T-helper 17 cell (primary cell): ENCODE measurements at regions not wholly inside any gene's neighbourhood (a gene's known extent, or its start where the extent isn't known, plus 50 kb on each side); places are given as distances from the start of the nearest gene placed in this dataset.

Source experiments
- ATAC-seq: fragments of 150-1000 bp; cut with Tn5 transposase; 2 replicates; pipeline ENCODE4 v1.10.0; 2021; ENCODE audit warnings: mild to moderate bottlenecking, moderate library complexity
- DNase-seq, 3 donors: peaks; one replicate each; pipeline versions ENCODE4 v3.0.0 to v3.0.0-alpha.2; 2020 to 2021
- H3K9me3 ChIP-seq: one replicate; pipeline ENCODE4 v1.7.0; 2013; ENCODE audit warnings: low read length, mild to moderate bottlenecking; ENCODE audit not compliant: control insufficient read depth, poor library complexity, severe bottlenecking
- H3K27ac Mint-ChIP-seq: one replicate; pipeline ENCODE4 v1.8.0; 2022; ENCODE audit warnings: mild to moderate bottlenecking, moderate library complexity, mixed read lengths
- H3K27me3 Mint-ChIP-seq: one replicate; pipeline ENCODE4 v1.8.0; 2022; ENCODE audit warnings: mixed read lengths
- H3K36me3 Mint-ChIP-seq: one replicate; pipeline ENCODE4 v1.8.0; 2022; ENCODE audit warnings: low read depth, mixed read lengths
- H3K4me1 Mint-ChIP-seq: one replicate; pipeline ENCODE4 v1.8.0; 2022; ENCODE audit warnings: mild to moderate bottlenecking, mixed read lengths
- H3K4me3 Mint-ChIP-seq: one replicate; pipeline ENCODE4 v1.8.0; 2022; ENCODE audit warnings: mild to moderate bottlenecking, moderate library complexity, mixed read lengths

DNA sequence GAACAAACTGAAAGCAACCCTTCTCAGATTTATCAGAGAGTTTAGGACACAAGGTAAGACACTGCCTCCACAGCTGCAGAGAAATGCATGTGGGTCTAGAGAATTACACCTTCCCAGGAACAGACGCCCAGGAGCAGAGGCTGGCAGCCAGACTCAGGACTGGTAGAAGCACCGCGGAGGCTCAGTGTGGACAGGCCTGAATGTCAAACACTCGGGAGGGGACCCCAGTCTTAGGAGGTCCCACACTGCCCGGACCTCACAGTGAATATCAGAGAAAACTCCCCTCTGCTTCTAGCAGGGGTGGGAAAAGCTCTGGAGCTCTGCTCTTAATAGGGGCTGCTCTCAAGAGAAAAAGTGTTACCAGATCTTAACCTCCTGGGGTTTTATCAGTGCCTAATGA lies 952.7 kb downstream of the BRD1 start:
- no peaks in the 10 kb centered on the region for H3K9me3 ChIP-seq
- H3K27ac Mint-ChIP-seq, result no peak overlapping the region
- no peaks in the 10 kb centered on the region for H3K36me3 Mint-ChIP-seq
- H3K27me3 Mint-ChIP-seq, result peaks cover 17% of the 10 kb centered on the region
- DNase-seq, result no peak
- H3K4me3 Mint-ChIP-seq, result no peak overlapping the region
- H3K4me1 Mint-ChIP-seq, result no peaks in the 10 kb centered on the region
- no peak for ATAC-seq

GRCh38 chr22:48873191-48873520 lies 954.5 kb downstream of the BRD1 start:
- Mint-ChIP-seq H3K4me3 (no peak overlapping the region), H3K36me3 (no peaks in the 10 kb centered on the region), H3K27ac (no peak overlapping the region), H3K27me3 (peaks cover 17% of the 10 kb centered on the region), H3K4me1 (no peaks in the 10 kb centered on the region)
- no peaks in the 10 kb centered on the region for H3K9me3 ChIP-seq
- DNase-seq (no peak), ATAC-seq (no peak)

GRCh38 chr22:48872271-48873190 lies 955.1 kb downstream of the BRD1 start:
- no peaks in the 10 kb centered on the region for H3K36me3 Mint-ChIP-seq
- H3K27ac Mint-ChIP-seq, result no peak overlapping the region
- H3K27me3 Mint-ChIP-seq, result peaks cover 23% of the 10 kb centered on the region
- H3K9me3 ChIP-seq, result no peaks in the 10 kb centered on the region
- no peak for ATAC-seq
- DNase-seq, result no peak
- no peak overlapping the region for H3K4me3 Mint-ChIP-seq
- no peaks in the 10 kb centered on the region for H3K4me1 Mint-ChIP-seq

DNA sequence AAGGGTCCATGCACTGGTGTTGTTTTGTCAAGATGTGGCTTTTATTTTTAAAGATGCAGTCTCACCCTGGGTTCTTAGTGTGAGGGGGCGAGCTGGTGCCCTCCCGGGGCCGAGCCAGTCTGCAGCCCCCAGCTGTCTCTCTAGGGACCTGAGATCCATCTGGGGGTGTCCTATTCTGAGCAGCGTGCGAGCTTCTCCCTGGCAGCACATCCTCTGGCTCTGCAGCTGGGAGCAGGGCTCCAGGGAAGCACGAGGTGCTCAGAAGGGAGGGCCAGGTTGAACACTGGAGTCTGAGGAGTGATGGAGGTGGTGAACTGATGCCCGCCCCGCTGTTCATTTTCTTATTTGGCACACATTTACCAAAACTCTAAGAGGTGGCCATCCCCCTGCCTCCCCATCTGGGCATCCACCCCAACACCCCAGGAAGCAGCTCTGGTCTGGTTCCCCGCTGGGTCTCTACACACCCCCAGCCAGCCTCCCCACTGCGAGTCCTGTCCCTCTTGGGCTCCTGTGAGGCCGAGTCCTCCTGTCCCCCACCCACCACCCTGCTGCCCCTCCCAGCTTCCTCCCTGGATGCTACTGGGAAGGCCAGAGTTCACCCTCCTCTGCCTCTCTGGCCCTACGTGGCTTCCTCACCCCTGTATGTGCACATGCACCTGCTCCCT lies 956.4 kb downstream of the BRD1 start:
- H3K27ac Mint-ChIP-seq, result no peak overlapping the region
- H3K9me3 ChIP-seq, result no peaks in the 10 kb centered on the region
- H3K36me3 Mint-ChIP-seq, result no peaks in the 10 kb centered on the region
- H3K4me3 Mint-ChIP-seq, result no peak overlapping the region
- H3K4me1 Mint-ChIP-seq, result no peaks in the 10 kb centered on the region
- ATAC-seq (no peak), DNase-seq (no peak)
- H3K27me3 Mint-ChIP-seq, result peaks cover 32% of the 10 kb centered on the region

DNA sequence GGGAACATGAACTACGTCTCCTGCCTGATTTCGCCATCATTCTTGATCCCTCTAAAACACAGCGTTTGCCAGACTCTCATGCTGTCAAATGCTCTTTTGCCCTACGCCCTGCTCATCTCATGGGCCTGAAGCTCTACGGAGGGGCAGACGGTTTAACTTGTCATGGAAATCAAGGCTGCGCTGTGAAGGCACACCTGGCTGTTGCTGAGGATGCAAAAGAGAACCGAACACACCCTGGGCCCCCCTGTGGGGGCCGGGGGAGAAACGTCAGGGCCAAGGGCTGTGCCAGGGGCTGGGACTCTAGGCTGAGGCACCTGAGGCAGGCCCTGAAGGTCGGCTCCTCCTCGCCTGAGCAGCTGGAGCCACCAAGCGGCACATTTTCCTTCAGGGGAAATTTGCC lies 957.2 kb downstream of the BRD1 start:
- H3K4me3 Mint-ChIP-seq, result no peak overlapping the region
- DNase-seq (no peak), ATAC-seq (no peak)
- H3K27me3 Mint-ChIP-seq, result peaks cover 32% of the 10 kb centered on the region
- no peaks in the 10 kb centered on the region for H3K9me3 ChIP-seq
- H3K4me1 Mint-ChIP-seq, result no peaks in the 10 kb centered on the region
- H3K27ac Mint-ChIP-seq, result no peak overlapping the region
- H3K36me3 Mint-ChIP-seq, result no peaks in the 10 kb centered on the region

DNA sequence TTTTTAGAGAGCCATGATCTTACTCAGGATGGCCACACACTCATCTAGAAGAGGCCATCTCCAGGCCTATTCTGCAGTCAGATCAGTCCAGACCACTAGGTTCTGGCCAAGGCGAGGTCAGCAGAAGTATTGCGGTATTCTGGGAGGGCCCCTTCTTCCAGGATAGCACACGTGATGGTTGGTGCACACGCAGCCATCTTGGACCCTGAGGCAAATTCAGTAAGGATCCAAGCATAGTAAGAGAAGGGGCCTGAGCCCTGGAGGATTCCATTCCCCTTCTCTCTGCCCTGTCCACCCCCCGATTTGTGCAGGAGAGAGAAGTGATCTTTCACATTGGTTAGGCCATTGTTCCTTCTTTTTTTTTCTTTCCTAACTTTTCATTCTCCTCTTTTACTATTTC lies 957.9 kb downstream of the BRD1 start:
- Mint-ChIP-seq H3K36me3 (no peaks in the 10 kb centered on the region), H3K4me1 (no peaks in the 10 kb centered on the region), H3K27me3 (peaks cover 33% of the 10 kb centered on the region), H3K27ac (no peak overlapping the region), H3K4me3 (no peak overlapping the region)
- DNase-seq, result no peak
- ATAC-seq, result no peak
- no peaks in the 10 kb centered on the region for H3K9me3 ChIP-seq

DNA sequence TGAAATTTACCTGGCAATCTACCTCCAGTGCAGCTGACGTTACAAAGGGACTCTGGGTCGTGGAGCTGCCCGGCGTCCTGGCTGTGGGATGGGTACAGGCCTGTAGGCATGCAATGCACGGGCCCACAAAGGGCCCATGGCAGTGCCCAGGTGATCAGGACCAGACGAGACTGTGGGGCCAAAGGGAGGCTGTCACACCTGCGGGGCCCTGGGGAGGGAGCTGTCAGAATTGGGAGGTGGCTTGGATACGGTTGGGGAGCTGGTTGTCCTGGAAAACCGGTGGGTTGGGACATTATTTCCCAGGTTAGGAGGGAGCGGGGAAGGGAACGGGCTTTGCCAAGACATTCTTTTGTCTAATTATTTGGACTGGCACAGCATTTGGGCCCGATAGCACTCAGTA lies 958.5 kb downstream of the BRD1 start:
- Mint-ChIP-seq H3K27me3 (peaks cover 33% of the 10 kb centered on the region), H3K36me3 (no peaks in the 10 kb centered on the region), H3K27ac (no peak overlapping the region), H3K4me1 (no peaks in the 10 kb centered on the region), H3K4me3 (no peak overlapping the region)
- no peak for ATAC-seq
- H3K9me3 ChIP-seq, result no peaks in the 10 kb centered on the region
- DNase-seq, result no peak

- no peak overlapping the region for H3K27ac Mint-ChIP-seq
- no peaks in the 10 kb centered on the region for H3K36me3 Mint-ChIP-seq
- no peak overlapping the region for H3K4me3 Mint-ChIP-seq
- ATAC-seq (no peak), DNase-seq (no peak)
- H3K27me3 Mint-ChIP-seq, result peaks cover 33% of the 10 kb centered on the region
- no peaks in the 10 kb centered on the region for H3K4me1 Mint-ChIP-seq
- H3K9me3 ChIP-seq, result no peaks in the 10 kb centered on the region
These were observed 959.1 kb downstream of the BRD1 start for GRCh38 chr22:48868554-48868953.

GRCh38 chr22:48867891-48868290 lies 959.8 kb downstream of the BRD1 start:
- no peaks in the 10 kb centered on the region for H3K36me3 Mint-ChIP-seq
- H3K4me3 Mint-ChIP-seq, result no peak overlapping the region
- H3K4me1 Mint-ChIP-seq, result no peaks in the 10 kb centered on the region
- H3K27ac Mint-ChIP-seq, result no peak overlapping the region
- no peaks in the 10 kb centered on the region for H3K9me3 ChIP-seq
- DNase-seq (no peak), ATAC-seq (no peak)
- peaks cover 28% of the 10 kb centered on the region for H3K27me3 Mint-ChIP-seq

- no peak for ATAC-seq
- H3K4me3 Mint-ChIP-seq, result no peak overlapping the region
These were observed 960.6 kb downstream of the BRD1 start for GRCh38 chr22:48866906-48867681.

GRCh38 chr22:48864748-48865147 lies 962.9 kb downstream of the BRD1 start:
- Mint-ChIP-seq H3K27ac (no peak overlapping the region), H3K4me1 (no peaks in the 10 kb centered on the region), H3K36me3 (no peaks in the 10 kb centered on the region), H3K4me3 (no peak overlapping the region), H3K27me3 (peaks cover 21% of the 10 kb centered on the region)
- ATAC-seq (no peak), DNase-seq (no peak)
- no peaks in the 10 kb centered on the region for H3K9me3 ChIP-seq

More at GRCh38 chr22:48866906-48867681, 960.6 kb downstream of the BRD1 start:
- DNase-seq, result no peak
- Mint-ChIP-seq H3K27ac (no peak overlapping the region), H3K36me3 (no peaks in the 10 kb centered on the region), H3K27me3 (peaks cover 21% of the 10 kb centered on the region), H3K4me1 (no peaks in the 10 kb centered on the region)
- no peaks in the 10 kb centered on the region for H3K9me3 ChIP-seq

DNA sequence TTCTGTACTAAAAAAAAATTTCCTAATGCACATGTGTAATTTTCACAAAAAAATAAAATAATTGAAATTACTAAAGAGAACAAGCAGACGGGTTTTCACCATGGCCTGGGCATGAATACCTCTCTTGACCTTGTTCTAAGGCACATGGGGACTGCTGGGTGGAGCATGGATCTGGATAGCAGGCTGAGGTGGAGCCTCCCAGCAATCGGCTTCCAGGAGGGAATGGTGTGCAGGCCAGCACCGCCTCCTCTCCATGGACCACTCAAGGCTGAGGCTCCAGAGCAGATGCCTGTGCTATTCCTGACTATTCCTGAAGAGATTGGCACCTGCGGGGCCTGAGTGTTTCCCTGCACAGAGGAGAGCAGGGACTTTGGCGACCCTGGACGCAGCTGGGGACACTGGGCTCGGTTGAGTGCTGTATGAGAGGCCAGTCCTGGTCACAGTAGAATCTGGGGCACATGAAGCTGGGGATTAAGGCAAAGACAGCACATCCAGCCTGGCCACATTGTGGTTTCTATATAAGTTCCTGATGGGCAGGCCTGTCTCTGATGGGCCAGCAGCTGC lies 963.6 kb downstream of the BRD1 start:
- Mint-ChIP-seq H3K4me3 (no peak overlapping the region), H3K27me3 (peaks cover 21% of the 10 kb centered on the region), H3K36me3 (no peaks in the 10 kb centered on the region), H3K27ac (no peak overlapping the region), H3K4me1 (no peaks in the 10 kb centered on the region)
- DNase-seq, result no peak
- no peak for ATAC-seq
- no peaks in the 10 kb centered on the region for H3K9me3 ChIP-seq

DNA sequence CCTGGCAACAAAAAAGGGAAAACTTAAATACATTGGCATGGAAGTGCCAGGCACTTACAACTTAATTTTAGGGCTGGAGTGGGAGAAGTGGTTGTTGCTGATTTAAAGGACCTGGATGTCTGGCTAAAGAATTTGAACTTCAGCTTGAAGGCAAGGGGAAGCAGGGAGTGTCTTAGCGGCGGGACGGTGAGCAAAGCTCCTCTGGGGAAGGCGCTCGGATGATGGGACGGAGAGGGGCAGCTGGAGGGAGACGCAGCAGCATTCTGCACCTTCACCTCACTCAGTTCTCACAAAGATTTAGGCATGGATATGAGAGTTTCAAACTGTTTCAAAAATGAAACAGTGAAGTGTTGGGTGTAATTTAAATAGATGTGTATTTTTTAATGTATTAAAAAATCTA lies 967.1 kb downstream of the BRD1 start:
- H3K9me3 ChIP-seq, result no peaks in the 10 kb centered on the region
- DNase-seq (no peak), ATAC-seq (no peak)
- no peaks in the 10 kb centered on the region for H3K4me1 Mint-ChIP-seq
- no peak overlapping the region for H3K27ac Mint-ChIP-seq
- H3K36me3 Mint-ChIP-seq, result no peaks in the 10 kb centered on the region
- peaks cover 6% of the 10 kb centered on the region for H3K27me3 Mint-ChIP-seq
- no peak overlapping the region for H3K4me3 Mint-ChIP-seq
